ENCODE measurements at regions not wholly inside any gene's neighbourhood (a gene's known extent, or its start where the extent isn't known, plus 50 kb on each side); places are given as distances from the start of the nearest gene placed in this dataset.

DNA sequence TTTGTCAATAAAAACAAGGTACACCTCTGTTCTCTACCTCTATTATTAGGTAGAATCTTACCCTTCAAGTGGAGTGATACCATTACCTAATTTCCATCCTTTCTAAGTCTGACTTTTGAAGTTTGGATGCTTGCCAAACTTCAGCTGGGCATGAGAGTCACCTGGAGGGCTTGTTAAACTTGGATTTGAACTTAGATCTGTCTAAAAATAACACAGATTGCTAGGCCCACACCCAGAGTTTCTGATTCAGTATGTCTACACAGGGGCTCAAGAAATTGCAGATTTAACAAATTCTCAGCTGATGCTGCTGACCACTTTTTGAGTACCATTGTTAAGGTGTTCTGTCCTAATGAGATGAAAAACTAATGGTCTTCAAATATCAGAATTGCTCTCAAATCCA is 512.2 kb downstream of the LMO7 start:
- TF ChIP-seq POLR2A (IDR thresholded peaks at IDR 0.05; ENCODE audit: extremely low read depth, insufficient read length) = no peak
- TF ChIP-seq, protein P1, sequence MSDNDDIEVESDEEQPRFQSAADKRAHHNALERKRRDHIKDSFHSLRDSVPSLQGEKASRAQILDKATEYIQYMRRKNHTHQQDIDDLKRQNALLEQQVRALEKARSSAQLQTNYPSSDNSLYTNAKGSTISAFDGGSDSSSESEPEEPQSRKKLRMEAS (IDR thresholded peaks at IDR 0.05; ENCODE audit: low read depth, low read length) = no peak
- TF ChIP-seq MYC (IDR thresholded peaks at IDR 0.05; ENCODE audit: low read depth, low read length) = no peak
- TF ChIP-seq, protein P2, sequence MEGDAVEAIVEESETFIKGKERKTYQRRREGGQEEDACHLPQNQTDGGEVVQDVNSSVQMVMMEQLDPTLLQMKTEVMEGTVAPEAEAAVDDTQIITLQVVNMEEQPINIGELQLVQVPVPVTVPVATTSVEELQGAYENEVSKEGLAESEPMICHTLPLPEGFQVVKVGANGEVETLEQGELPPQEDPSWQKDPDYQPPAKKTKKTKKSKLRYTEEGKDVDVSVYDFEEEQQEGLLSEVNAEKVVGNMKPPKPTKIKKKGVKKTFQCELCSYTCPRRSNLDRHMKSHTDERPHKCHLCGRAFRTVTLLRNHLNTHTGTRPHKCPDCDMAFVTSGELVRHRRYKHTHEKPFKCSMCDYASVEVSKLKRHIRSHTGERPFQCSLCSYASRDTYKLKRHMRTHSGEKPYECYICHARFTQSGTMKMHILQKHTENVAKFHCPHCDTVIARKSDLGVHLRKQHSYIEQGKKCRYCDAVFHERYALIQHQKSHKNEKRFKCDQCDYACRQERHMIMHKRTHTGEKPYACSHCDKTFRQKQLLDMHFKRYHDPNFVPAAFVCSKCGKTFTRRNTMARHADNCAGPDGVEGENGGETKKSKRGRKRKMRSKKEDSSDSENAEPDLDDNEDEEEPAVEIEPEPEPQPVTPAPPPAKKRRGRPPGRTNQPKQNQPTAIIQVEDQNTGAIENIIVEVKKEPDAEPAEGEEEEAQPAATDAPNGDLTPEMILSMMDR (IDR thresholded peaks at IDR 0.05; ENCODE audit: low read depth, low read length) = no peak
- no peak overlapping the region for H3K4me3 ChIP-seq (ENCODE audit: low read depth, low read length)
- no peak for DNase-seq (ENCODE audit: low read depth)

DNA sequence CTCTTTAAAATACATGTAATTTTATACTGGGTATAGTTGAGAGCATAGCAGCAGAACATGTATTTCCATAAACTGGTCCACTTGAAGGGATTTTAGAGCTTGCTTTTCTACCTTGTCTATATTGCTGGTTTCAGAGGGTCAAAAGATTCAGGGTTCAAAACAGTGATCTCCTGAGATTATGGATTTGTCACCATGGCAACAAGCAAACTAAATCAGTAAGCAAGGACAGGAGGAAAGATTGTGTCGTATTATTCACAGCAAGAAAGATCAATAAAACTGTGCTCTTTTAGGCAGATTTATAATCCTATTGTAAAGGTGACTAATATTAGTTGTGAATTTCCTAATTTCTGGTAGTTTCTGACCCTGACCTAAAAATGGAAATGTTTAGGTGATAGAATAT is 496.4 kb downstream of the LMO7 start:
- no peak for TF ChIP-seq MYC (IDR thresholded peaks at IDR 0.05; ENCODE audit: low read depth, low read length)
- TF ChIP-seq, protein P2 (IDR thresholded peaks at IDR 0.05; ENCODE audit: low read depth, low read length) = no peak
- TF ChIP-seq, protein P1 (IDR thresholded peaks at IDR 0.05; ENCODE audit: low read depth, low read length) = no peak
- TF ChIP-seq POLR2A (IDR thresholded peaks at IDR 0.05; ENCODE audit: extremely low read depth, insufficient read length) = no peak
- no peak overlapping the region for H3K4me3 ChIP-seq (ENCODE audit: low read depth, low read length)
- no peak for DNase-seq (ENCODE audit: low read depth)

DNA sequence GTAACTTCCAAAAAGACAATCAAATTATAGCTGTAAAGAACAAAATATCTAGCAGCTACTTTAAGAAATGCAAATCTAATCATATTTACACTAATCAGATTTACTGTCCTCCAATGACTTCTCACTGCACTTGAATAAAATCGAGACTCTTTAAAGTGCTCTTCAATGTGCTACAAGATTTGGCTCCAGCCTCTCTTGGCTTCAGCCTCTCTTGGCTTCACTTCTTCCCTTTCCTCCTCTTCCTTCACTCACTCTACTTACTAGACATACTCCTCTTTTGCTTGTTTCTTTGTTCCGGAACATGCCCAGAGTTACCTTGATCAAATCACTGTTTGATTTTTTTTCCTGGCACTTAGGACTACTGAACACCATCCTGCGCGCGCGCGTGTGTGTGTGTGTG is 495.4 kb downstream of the LMO7 start:
- no peak overlapping the region for H3K4me3 ChIP-seq (ENCODE audit: low read depth, low read length)
- DNase-seq (ENCODE audit: low read depth) = no peak
- TF ChIP-seq POLR2A (IDR thresholded peaks at IDR 0.05; ENCODE audit: extremely low read depth, insufficient read length) = no peak
- TF ChIP-seq, protein P2 (IDR thresholded peaks at IDR 0.05; ENCODE audit: low read depth, low read length) = no peak
- TF ChIP-seq MYC (IDR thresholded peaks at IDR 0.05; ENCODE audit: low read depth, low read length) = no peak
- TF ChIP-seq, protein P1 (IDR thresholded peaks at IDR 0.05; ENCODE audit: low read depth, low read length) = no peak

DNA sequence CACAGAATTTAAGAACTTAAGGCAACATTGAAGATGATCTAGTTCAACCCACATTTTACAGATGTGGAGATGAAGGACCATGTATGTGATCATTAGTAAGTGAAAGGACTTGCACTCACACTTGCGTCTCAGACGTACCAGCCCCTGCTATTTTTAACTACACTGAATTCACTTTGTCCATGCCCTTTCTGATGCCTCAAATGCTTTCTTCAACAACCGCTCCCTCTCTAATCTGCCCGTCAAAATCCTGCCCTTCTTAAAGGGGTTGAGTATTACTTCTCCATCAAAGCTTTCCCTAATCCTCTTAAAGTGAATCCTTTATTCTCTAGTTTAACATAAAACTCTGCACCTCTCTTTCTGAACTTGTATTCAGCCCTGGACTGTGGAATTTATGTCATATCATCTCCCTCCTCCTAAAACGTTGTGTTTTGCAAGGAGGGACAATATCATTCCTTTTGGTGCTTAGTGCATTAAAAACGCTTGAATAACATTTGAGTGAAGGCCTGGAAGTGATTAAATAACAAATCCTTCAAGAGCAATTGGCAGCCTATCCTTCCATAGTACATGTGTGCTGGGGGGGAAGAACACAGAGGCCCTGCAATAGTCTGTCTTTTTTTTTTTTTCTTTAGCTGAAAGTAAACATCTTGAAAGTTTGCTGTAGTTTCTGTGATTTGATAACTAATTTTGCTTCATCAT is 493.3 kb downstream of the LMO7 start:
- TF ChIP-seq POLR2A (IDR thresholded peaks at IDR 0.05; ENCODE audit: extremely low read depth, insufficient read length) (no peak), MYC (IDR thresholded peaks at IDR 0.05; ENCODE audit: low read depth, low read length) (no peak)
- TF ChIP-seq, protein P1 (IDR thresholded peaks at IDR 0.05; ENCODE audit: low read depth, low read length) = no peak
- TF ChIP-seq, protein P2 (IDR thresholded peaks at IDR 0.05; ENCODE audit: low read depth, low read length) = no peak
- DNase-seq (ENCODE audit: low read depth) = no peak
- H3K4me3 ChIP-seq (ENCODE audit: low read depth, low read length) = no peak overlapping the region

DNA sequence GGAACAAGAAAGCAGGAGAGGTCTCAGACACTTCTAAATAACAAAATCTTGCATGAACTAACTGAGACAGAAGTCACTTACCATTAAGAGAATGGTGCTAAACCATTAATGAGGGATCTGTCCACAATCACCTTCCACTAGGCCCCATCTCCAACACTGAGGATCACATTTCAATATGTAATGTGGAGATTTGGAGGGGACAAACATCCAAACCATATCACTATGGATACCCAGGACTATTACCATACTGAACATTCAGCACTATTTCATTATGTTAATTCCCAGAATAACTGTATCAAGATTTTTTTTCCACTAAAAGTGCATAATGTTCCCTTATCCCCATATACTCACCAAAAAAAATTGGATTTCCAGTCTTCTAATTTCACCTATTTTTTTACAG is 491.8 kb downstream of the LMO7 start:
- H3K4me3 ChIP-seq (ENCODE audit: low read depth, low read length) = no peak overlapping the region
- no peak for DNase-seq (ENCODE audit: low read depth)
- TF ChIP-seq MYC (IDR thresholded peaks at IDR 0.05; ENCODE audit: low read depth, low read length) = no peak
- TF ChIP-seq POLR2A (IDR thresholded peaks at IDR 0.05; ENCODE audit: extremely low read depth, insufficient read length) = no peak
- TF ChIP-seq, protein P1 (IDR thresholded peaks at IDR 0.05; ENCODE audit: low read depth, low read length) = no peak
- TF ChIP-seq, protein P2 (IDR thresholded peaks at IDR 0.05; ENCODE audit: low read depth, low read length) = no peak
